HEK293 (cell line): ENCODE measurements at regions not wholly inside any gene's neighbourhood (a gene's known extent, or its start where the extent isn't known, plus 50 kb on each side); places are given as distances from the start of the nearest gene placed in this dataset.

ENCODE experiments used
- CTCF ChIA-PET: fragments of 350-600 bp; formaldehyde crosslinking; extraction: SDS; loops from one replicate; lab custom pipeline; 2021; ENCODE audit warnings: antibody characterized with exemption; lab: Yijun Ruan, JAX
- POLR2A ChIA-PET: fragments of 300-600 bp; formaldehyde crosslinking; extraction: SDS; loops from one replicate; lab custom pipeline; 2020; ENCODE audit warnings: antibody characterized with exemption, inconsistent platforms; lab: Yijun Ruan, JAX
- H3K27ac ChIP-seq: fragments of 200-500 bp; sonication (Bioruptor generic); 2 replicates; pipeline ENCODE4 v1.5.1; 2014; ENCODE audit warnings: low read depth, low read length, control low read depth, inconsistent platforms; ENCODE audit errors: extremely low read depth
- H3K36me3 ChIP-seq, 2 experiments: fragments of 200-500 bp in 1 of 2; sonication (Bioruptor generic) in 1 of 2; 1 replicate in 1 of 2; 2 replicates in 1 of 2; pipeline ENCODE4 v1.5.1; 2014 to 2017; ENCODE audit warnings: inconsistent platforms in 2 of 2, low read length in 2 of 2; ENCODE audit not compliant: control insufficient read depth in 2 of 2, insufficient read depth in 1 of 2
- H3K4me1 ChIP-seq: fragments of 200-500 bp; sonication (Bioruptor generic); 2 replicates; pipeline ENCODE4 v1.5.1; 2014; ENCODE audit warnings: mild to moderate bottlenecking, low read length, inconsistent platforms; ENCODE audit not compliant: control insufficient read depth, insufficient read depth
- H3K4me3 ChIP-seq: 2 replicates; pipeline ENCODE4 v1.5.1; 2011; ENCODE audit warnings: low read depth, mild to moderate bottlenecking, control low read depth, low read length, moderate library complexity
- H3K9me3 ChIP-seq: fragments of 200-500 bp; sonication (Bioruptor generic); 2 replicates; pipeline ENCODE4 v1.5.1; 2014; ENCODE audit warnings: low read depth, low read length, inconsistent platforms; ENCODE audit not compliant: control insufficient read depth, insufficient read depth
- AEBP2 ChIP-seq: fragments of 450-650 bp; formaldehyde crosslinking; IDR thresholded peaks from 2 replicates; pipeline ENCODE4 v1.5.1; 2016; ENCODE audit warnings: missing biosample characterization, missing genetic modification characterization, borderline replicate concordance
- GLIS2 ChIP-seq: fragments of 450-650 bp; formaldehyde crosslinking; IDR thresholded peaks from 2 replicates; pipeline ENCODE4 v1.5.1; 2016; ENCODE audit warnings: missing biosample characterization, missing genetic modification characterization
- HOXA7 ChIP-seq: sonication (generic); formaldehyde crosslinking; IDR thresholded peaks from 2 replicates; pipeline ENCODE4 v1.8.1; 2022; ENCODE audit warnings: missing genetic modification reagents, borderline replicate concordance
- PATZ1 ChIP-seq: fragments of 450-650 bp; formaldehyde crosslinking; IDR thresholded peaks from 2 replicates; pipeline ENCODE4 v1.5.1; 2016; ENCODE audit warnings: missing biosample characterization, missing genetic modification characterization
- PRDM10 ChIP-seq: fragments of 450-650 bp; formaldehyde crosslinking; IDR thresholded peaks from 2 replicates; pipeline ENCODE4 v1.5.1; 2016; ENCODE audit warnings: missing biosample characterization, missing genetic modification characterization
- SP2 ChIP-seq: fragments of 450-650 bp; formaldehyde crosslinking; IDR thresholded peaks from 2 replicates; pipeline ENCODE4 v1.5.1; 2016; ENCODE audit warnings: missing biosample characterization, missing genetic modification characterization
- YY1 ChIP-seq: fragments of 450-650 bp; formaldehyde crosslinking; IDR thresholded peaks from 2 replicates; pipeline ENCODE4 v1.5.1; 2018; ENCODE audit warnings: missing biosample characterization, missing genetic modification characterization
- ZBTB11 ChIP-seq: fragments of 450-650 bp; formaldehyde crosslinking; conservative IDR thresholded peaks from 2 replicates; pipeline ENCODE4 v1.5.1; 2016; ENCODE audit warnings: low read depth, missing biosample characterization, missing genetic modification characterization
- ZNF133 ChIP-seq: fragments of 450-650 bp; formaldehyde crosslinking; IDR thresholded peaks from 2 replicates; pipeline ENCODE4 v1.5.1; 2016; ENCODE audit warnings: missing biosample characterization, missing genetic modification characterization
- ZNF157 ChIP-seq: fragments of 450-650 bp; formaldehyde crosslinking; IDR thresholded peaks from 2 replicates; pipeline ENCODE4 v1.5.1; 2016; ENCODE audit warnings: missing biosample characterization, missing genetic modification characterization
- ZNF18 ChIP-seq: fragments of 450-650 bp; formaldehyde crosslinking; IDR thresholded peaks from 2 replicates; pipeline ENCODE4 v1.5.1; 2016; ENCODE audit warnings: missing biosample characterization, missing genetic modification characterization
- ZNF214 ChIP-seq: fragments of 450-650 bp; formaldehyde crosslinking; IDR thresholded peaks from 2 replicates; pipeline ENCODE4 v1.5.1; 2017; ENCODE audit warnings: missing biosample characterization, mild to moderate bottlenecking, missing genetic modification characterization, borderline replicate concordance
- ZNF239 ChIP-seq: fragments of 450-650 bp; formaldehyde crosslinking; IDR thresholded peaks from 2 replicates; pipeline ENCODE4 v1.5.1; 2016; ENCODE audit warnings: missing biosample characterization, missing genetic modification characterization
- ZNF394 ChIP-seq: fragments of 450-650 bp; formaldehyde crosslinking; IDR thresholded peaks from 2 replicates; pipeline ENCODE4 v1.5.1; 2016; ENCODE audit warnings: missing biosample characterization, missing genetic modification characterization, mild to moderate bottlenecking, moderate library complexity, borderline replicate concordance
- ZNF404 ChIP-seq: fragments of 450-650 bp; formaldehyde crosslinking; IDR thresholded peaks from 2 replicates; pipeline ENCODE4 v1.5.1; 2017; ENCODE audit warnings: missing biosample characterization, missing genetic modification characterization
- ZNF488 ChIP-seq: fragments of 450-650 bp; formaldehyde crosslinking; IDR thresholded peaks from 2 replicates; pipeline ENCODE4 v1.5.1; 2016; ENCODE audit warnings: missing biosample characterization, missing genetic modification characterization
- ZNF548 ChIP-seq: fragments of 450-650 bp; formaldehyde crosslinking; IDR thresholded peaks from 2 replicates; pipeline ENCODE4 v1.5.1; 2016; ENCODE audit warnings: missing biosample characterization, missing genetic modification characterization
- ZNF549 ChIP-seq: fragments of 450-650 bp; IDR thresholded peaks from 2 replicates; pipeline ENCODE4 v1.5.1; 2018; ENCODE audit warnings: missing biosample characterization, missing genetic modification characterization, mild to moderate bottlenecking, inconsistent platforms, moderate library complexity
- ZSCAN18 ChIP-seq: fragments of 450-650 bp; formaldehyde crosslinking; IDR thresholded peaks from 2 replicates; pipeline ENCODE4 v1.5.1; 2016; ENCODE audit warnings: missing biosample characterization, missing genetic modification characterization
- ZSCAN5A ChIP-seq: fragments of 450-650 bp; formaldehyde crosslinking; IDR thresholded peaks from 2 replicates; pipeline ENCODE4 v1.5.1; 2016; ENCODE audit warnings: missing biosample characterization, missing genetic modification characterization

- TF ChIP-seq ZSCAN18 (tag by site-specific recombination), result no peak
- no peak for TF ChIP-seq ZNF214 (tag by site-specific recombination)
- TF ChIP-seq, all 188 proteins: peak for 0
Observed at GRCh38 chr4:97411356-97411755, 731.9 kb downstream of the STPG2 start (continued).

- no peaks in the 10 kb centered on the region for H3K4me1 ChIP-seq
- no peaks in the 10 kb centered on the region for H3K36me3 ChIP-seq
- no peaks in the 10 kb centered on the region for H3K9me3 ChIP-seq
- no peak overlapping the region for H3K4me3 ChIP-seq
- no peak for TF ChIP-seq ZNF404 (tag by site-specific recombination)
- TF ChIP-seq ZNF133 (tag by site-specific recombination), result no peak
- TF ChIP-seq HOXA7 (CRISPR knock-in tag), result no peak
- no peak for TF ChIP-seq GLIS2 (tag by site-specific recombination)
- no peak for TF ChIP-seq AEBP2 (tag by site-specific recombination)
- TF ChIP-seq ZNF488 (tag by site-specific recombination), result no peak
- no peak for TF ChIP-seq YY1 (tag by site-specific recombination)
- TF ChIP-seq ZSCAN5A, result no peak
- no peak for TF ChIP-seq PRDM10 (tag by site-specific recombination)
- no peak for TF ChIP-seq PATZ1 (tag by site-specific recombination)
- TF ChIP-seq ZNF549 (tag by site-specific recombination), result no peak
- TF ChIP-seq SP2 (tag by site-specific recombination), result no peak
- no peak for TF ChIP-seq ZNF18
- TF ChIP-seq ZBTB11, result no peak
- no peak for TF ChIP-seq ZNF548 (tag by site-specific recombination)
- TF ChIP-seq ZNF157 (tag by site-specific recombination), result no peak
- no peak for TF ChIP-seq ZNF394 (tag by site-specific recombination)
- no peak for TF ChIP-seq ZNF239 (tag by site-specific recombination)
- TF ChIP-seq, all 188 proteins: peak for 0
- H3K27ac ChIP-seq, result no peak overlapping the region
- CTCF ChIA-PET, result interaction anchor here (0.7 kb wide), 1 partner anchor 29 kb away, joined by 5 read pairs; no protein-coding TSS in a partner anchor
- POLR2A ChIA-PET, result no interaction called here
Observed at GRCh38 chr4:97412331-97412730, 730.9 kb downstream of the STPG2 start.
